ENCODE measurements at regions not wholly inside any gene's neighbourhood (a gene's known extent, or its start where the extent isn't known, plus 50 kb on each side); places are given as distances from the start of the nearest gene placed in this dataset.

- intact Hi-C loops (cut with micrococcal nuclease; ENCODE audit: unreplicated experiment): no loop called here
Observed at GRCh38 chr18:27839141-27839540, 337.8 kb downstream of the CDH2 start.

DNA sequence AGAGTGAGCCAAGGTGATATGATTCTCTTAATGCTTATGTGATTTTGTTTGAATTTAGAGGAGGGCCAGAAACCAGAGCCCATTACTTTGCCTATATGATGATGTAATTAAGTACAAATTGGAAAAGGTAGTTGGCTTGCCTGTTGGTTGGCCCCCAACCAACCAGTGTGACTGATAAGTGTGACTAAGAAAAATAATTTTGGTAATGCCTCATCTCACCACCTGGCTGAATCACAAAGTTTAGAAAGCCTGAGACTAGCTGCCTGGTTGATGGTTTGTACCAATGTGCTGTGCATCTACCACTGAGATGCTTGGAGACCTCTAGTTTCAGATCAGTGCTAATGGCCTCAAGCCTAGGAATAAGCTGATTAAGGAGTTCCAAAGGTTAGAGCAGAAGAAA lies 338.7 kb downstream of the CDH2 start:
- intact Hi-C loops (cut with micrococcal nuclease; ENCODE audit: unreplicated experiment) (no loop called here), in situ Hi-C loops (cut with HindIII; ENCODE audit: low pct_unique_long_range_greater_than_20kb, low sequenced_read_pairs) (no loop called here)
- ChIA-PET CTCF (no interaction called here), POLR2A (no interaction called here)
- Histone ChIP-seq H3K36me3 (ENCODE audit: control insufficient read depth, insufficient read depth, low read length) (no peaks in the 10 kb centered on the region), H3K4me3 (ENCODE audit: low read depth in 2 of 2, low read length in 2 of 2) (no peak overlapping the region), H3K27ac (ENCODE audit: low read length) (no peak overlapping the region; the same call in 1 of the 2 replicates), H3K4me1 (ENCODE audit: control insufficient read depth, insufficient read depth, low read length) (no peaks in the 10 kb centered on the region), H3K9me3 (ENCODE audit: control insufficient read depth, insufficient read depth, low read depth, low read length) (no peaks in the 10 kb centered on the region), H3K27me3 (ENCODE audit: control insufficient read depth, insufficient read depth, low read length) (no peaks in the 10 kb centered on the region)
- ATAC-seq (no peak), DNase-seq (ENCODE audit: low read depth, low spot score) (no peak)
- TF ChIP-seq POLR2AphosphoS5 (IDR thresholded peaks at IDR 0.05; ENCODE audit: low read depth, low read length) (no peak), CTCF (IDR thresholded peaks at IDR 0.05) (no peak), TCF7L2 (IDR thresholded peaks at IDR 0.05; ENCODE audit: low read depth, low read length) (no peak), SIN3A (IDR thresholded peaks at IDR 0.05; ENCODE audit: borderline replicate concordance, insufficient read depth, low read depth, low read length) (no peak), REST (IDR thresholded peaks at IDR 0.05; ENCODE audit: insufficient read depth in 1 of 2, low read depth in 2 of 2, low read length in 1 of 2) (no peak)
- no TSS peak for BruUV-seq (replicated peaks)

More at GRCh38 chr18:27839141-27839540, 337.8 kb downstream of the CDH2 start:
- ChIA-PET POLR2A (no interaction called here), CTCF (no interaction called here)
- DNase-seq (ENCODE audit: low read depth, low spot score) (no peak), ATAC-seq (peak; percentile 98)
- BruUV-seq (replicated peaks): no TSS peak
- Histone ChIP-seq H3K9me3 (ENCODE audit: control insufficient read depth, insufficient read depth, low read depth, low read length) (no peaks in the 10 kb centered on the region), H3K4me1 (ENCODE audit: control insufficient read depth, insufficient read depth, low read length) (no peaks in the 10 kb centered on the region), H3K4me3 (ENCODE audit: low read depth in 2 of 2, low read length in 2 of 2) (no peak overlapping the region), H3K27ac (ENCODE audit: low read length) (no peak overlapping the region; the same call in 1 of the 2 replicates), H3K36me3 (ENCODE audit: control insufficient read depth, insufficient read depth, low read length) (no peaks in the 10 kb centered on the region), H3K27me3 (ENCODE audit: control insufficient read depth, insufficient read depth, low read length) (no peaks in the 10 kb centered on the region)
- TF ChIP-seq REST (IDR thresholded peaks at IDR 0.05; ENCODE audit: insufficient read depth in 1 of 2, low read depth in 2 of 2, low read length in 1 of 2): no peak
- TF ChIP-seq POLR2AphosphoS5 (IDR thresholded peaks at IDR 0.05; ENCODE audit: low read depth, low read length): no peak
- no peak for TF ChIP-seq SIN3A (IDR thresholded peaks at IDR 0.05; ENCODE audit: borderline replicate concordance, insufficient read depth, low read depth, low read length)
- no peak for TF ChIP-seq TCF7L2 (IDR thresholded peaks at IDR 0.05; ENCODE audit: low read depth, low read length)
- TF ChIP-seq CTCF (IDR thresholded peaks at IDR 0.05): no peak
- in situ Hi-C loops (cut with HindIII; ENCODE audit: low pct_unique_long_range_greater_than_20kb, low sequenced_read_pairs): no loop called here

Measured in Panc1 (cell line).